MCF 10A (cell line): ENCODE measurements at regions not wholly inside any gene's neighbourhood (a gene's known extent, or its start where the extent isn't known, plus 50 kb on each side); places are given as distances from the start of the nearest gene placed in this dataset.

ENCODE experiments used
- BruUV-seq: library from RNA; stranded (reverse); fragments of 400-500 nt; replicated peaks from 2 replicates; lab custom pipeline; 2021; lab: Mats Ljungman, UMichigan
- CTCF ChIA-PET: fragments of 300-600 bp; sonication (Branson Sonifier 250); formaldehyde crosslinking; extraction: SDS; loops from one replicate; lab custom pipeline; 2021; ENCODE audit warnings: antibody characterized with exemption, inconsistent platforms; lab: Yijun Ruan, JAX
- POLR2A ChIA-PET: fragments of 300-600, 350-650 bp; sonication (Branson Sonifier 250); formaldehyde crosslinking; extraction: SDS; loops from one replicate; lab custom pipeline; 2020; ENCODE audit warnings: antibody characterized with exemption, inconsistent platforms; lab: Yijun Ruan, JAX
- DNase-seq: peaks from one replicate; pipeline ENCODE4 v3.0.0-alpha.2; 2018; ENCODE audit not compliant: unreplicated experiment
- H3K27ac Mint-ChIP-seq: one replicate; pipeline ENCODE4 v1.8.0; 2022; ENCODE audit warnings: mild to moderate bottlenecking, low read depth, mixed read lengths; ENCODE audit not compliant: unreplicated experiment
- H3K27me3 Mint-ChIP-seq: one replicate; pipeline ENCODE4 v1.8.0; 2022; ENCODE audit warnings: mixed read lengths; ENCODE audit not compliant: insufficient read depth, unreplicated experiment
- H3K36me3 Mint-ChIP-seq: one replicate; pipeline ENCODE4 v1.8.0; 2022; ENCODE audit warnings: mild to moderate bottlenecking, moderate library complexity, mixed read lengths; ENCODE audit not compliant: insufficient read depth, unreplicated experiment
- H3K4me1 Mint-ChIP-seq: one replicate; pipeline ENCODE4 v1.8.0; 2022; ENCODE audit warnings: mixed read lengths; ENCODE audit not compliant: insufficient read depth, unreplicated experiment
- H3K4me3 Mint-ChIP-seq: one replicate; pipeline ENCODE4 v1.8.0; 2022; ENCODE audit warnings: mild to moderate bottlenecking, moderate library complexity, mixed read lengths; ENCODE audit not compliant: unreplicated experiment
- H3K9me3 Mint-ChIP-seq: one replicate; pipeline ENCODE4 v1.8.0; 2022; ENCODE audit warnings: mixed read lengths; ENCODE audit not compliant: unreplicated experiment
- intact Hi-C: fragments of 100-400 bp; cut with micrococcal nuclease; formaldehyde crosslinking; loops from 2 replicates; pipeline ENCODE4 v1.14.1; 2022
- TF ChIP-seq, protein P1 (sequence below): fragments of 200-600 bp; IDR thresholded peaks from one replicate; pipeline ENCODE4 v1.8.0; 2022; ENCODE audit warnings: antibody characterized with exemption, mild to moderate bottlenecking; ENCODE audit not compliant: unreplicated experiment

DNA sequence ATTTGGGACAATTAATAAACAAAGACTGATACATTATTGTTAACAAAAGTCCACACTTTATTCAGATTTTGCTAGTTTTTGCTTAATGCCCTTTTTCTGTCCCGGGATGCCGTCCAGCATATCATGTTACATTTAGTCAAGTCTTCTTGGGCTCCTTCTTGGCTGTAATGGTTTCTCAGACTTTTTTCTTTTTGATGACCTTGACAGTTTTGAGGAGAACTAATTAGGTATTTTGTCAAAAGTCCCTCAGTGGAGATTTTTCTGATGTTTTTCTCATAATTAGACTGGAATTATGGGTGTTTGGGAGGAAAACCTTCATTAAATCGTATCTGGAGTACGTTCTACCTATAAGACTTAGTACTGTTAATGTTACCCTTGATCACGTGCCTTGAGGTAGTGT is 177.2 kb downstream of the MCHR2 start:
- no TSS peak for BruUV-seq
- no peak for DNase-seq
- no peak overlapping the region for H3K4me3 Mint-ChIP-seq
- ChIA-PET POLR2A (no interaction called here), CTCF (no interaction called here)
- H3K4me1 Mint-ChIP-seq: no peaks in the 10 kb centered on the region
- H3K27me3 Mint-ChIP-seq: no peaks in the 10 kb centered on the region
- H3K9me3 Mint-ChIP-seq: no peaks in the 10 kb centered on the region
- H3K27ac Mint-ChIP-seq: no peak overlapping the region
- no peaks in the 10 kb centered on the region for H3K36me3 Mint-ChIP-seq
- TF ChIP-seq, protein P1, sequence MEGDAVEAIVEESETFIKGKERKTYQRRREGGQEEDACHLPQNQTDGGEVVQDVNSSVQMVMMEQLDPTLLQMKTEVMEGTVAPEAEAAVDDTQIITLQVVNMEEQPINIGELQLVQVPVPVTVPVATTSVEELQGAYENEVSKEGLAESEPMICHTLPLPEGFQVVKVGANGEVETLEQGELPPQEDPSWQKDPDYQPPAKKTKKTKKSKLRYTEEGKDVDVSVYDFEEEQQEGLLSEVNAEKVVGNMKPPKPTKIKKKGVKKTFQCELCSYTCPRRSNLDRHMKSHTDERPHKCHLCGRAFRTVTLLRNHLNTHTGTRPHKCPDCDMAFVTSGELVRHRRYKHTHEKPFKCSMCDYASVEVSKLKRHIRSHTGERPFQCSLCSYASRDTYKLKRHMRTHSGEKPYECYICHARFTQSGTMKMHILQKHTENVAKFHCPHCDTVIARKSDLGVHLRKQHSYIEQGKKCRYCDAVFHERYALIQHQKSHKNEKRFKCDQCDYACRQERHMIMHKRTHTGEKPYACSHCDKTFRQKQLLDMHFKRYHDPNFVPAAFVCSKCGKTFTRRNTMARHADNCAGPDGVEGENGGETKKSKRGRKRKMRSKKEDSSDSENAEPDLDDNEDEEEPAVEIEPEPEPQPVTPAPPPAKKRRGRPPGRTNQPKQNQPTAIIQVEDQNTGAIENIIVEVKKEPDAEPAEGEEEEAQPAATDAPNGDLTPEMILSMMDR: no peak
- intact Hi-C loops: no loop called here

DNA sequence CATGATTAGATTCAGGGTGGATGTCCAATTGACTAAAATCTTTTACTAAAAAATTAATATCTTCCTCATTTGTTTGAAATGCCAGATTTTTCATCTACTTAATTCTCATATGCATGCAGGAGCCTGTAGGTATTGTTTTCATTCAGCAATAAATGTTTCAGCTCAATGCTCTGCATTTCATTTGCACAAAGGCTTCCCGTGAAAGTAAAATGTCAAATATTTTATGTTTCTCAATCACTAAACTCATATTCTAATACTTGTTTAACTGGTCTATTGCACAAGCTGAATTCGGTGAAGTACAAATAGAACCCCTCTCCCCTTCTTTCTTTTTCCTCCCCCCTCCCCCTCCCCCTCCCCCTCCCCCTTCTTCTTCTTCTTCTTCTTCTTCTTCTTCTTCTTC is 175.9 kb downstream of the MCHR2 start:
- Mint-ChIP-seq H3K4me1 (peaks cover 8% of the 10 kb centered on the region), H3K9me3 (no peaks in the 10 kb centered on the region), H3K27me3 (no peaks in the 10 kb centered on the region), H3K36me3 (no peaks in the 10 kb centered on the region), H3K27ac (no peak overlapping the region), H3K4me3 (no peak overlapping the region)
- ChIA-PET POLR2A (no interaction called here), CTCF (interaction anchor here (0.6 to 1.1 kb wide), 2 partner anchors 23 to 222 kb away, joined by 3 to 4 read pairs; no protein-coding TSS in a partner anchor)
- intact Hi-C loops: no loop called here
- TF ChIP-seq, protein P1: no peak
- no TSS peak for BruUV-seq
- no peak for DNase-seq

DNA sequence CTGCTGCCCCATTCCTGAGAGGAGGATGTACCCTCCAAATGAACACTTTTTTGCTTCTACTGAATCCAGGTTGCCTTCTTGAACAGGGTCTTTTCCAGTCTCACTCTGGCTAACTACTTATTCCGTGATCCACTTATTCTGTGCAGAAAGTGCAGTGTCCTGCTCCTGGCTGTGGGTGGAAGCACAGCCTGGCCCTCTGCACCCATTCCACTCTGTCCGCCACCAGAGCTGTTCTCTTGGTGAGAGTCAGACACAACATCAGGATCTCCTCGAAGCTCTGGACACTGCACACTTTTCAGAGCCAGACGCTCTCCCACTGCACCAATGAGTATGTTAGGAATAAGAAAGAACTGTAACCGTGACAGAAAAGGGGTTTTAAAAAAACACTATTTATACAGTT is 174.2 kb downstream of the MCHR2 start:
- BruUV-seq: no TSS peak
- Mint-ChIP-seq H3K4me3 (no peak overlapping the region), H3K9me3 (no peaks in the 10 kb centered on the region), H3K36me3 (no peaks in the 10 kb centered on the region), H3K27ac (no peak overlapping the region), H3K27me3 (no peaks in the 10 kb centered on the region), H3K4me1 (peaks cover 11% of the 10 kb centered on the region)
- ChIA-PET POLR2A (no interaction called here), CTCF (interaction anchor here (0.7 to 1.0 kb wide), 2 partner anchors 19 to 177 kb away, joined by 3 to 7 read pairs; no protein-coding TSS in a partner anchor)
- TF ChIP-seq, protein P1: no peak
- no peak for DNase-seq
- intact Hi-C loops: no loop called here

DNA sequence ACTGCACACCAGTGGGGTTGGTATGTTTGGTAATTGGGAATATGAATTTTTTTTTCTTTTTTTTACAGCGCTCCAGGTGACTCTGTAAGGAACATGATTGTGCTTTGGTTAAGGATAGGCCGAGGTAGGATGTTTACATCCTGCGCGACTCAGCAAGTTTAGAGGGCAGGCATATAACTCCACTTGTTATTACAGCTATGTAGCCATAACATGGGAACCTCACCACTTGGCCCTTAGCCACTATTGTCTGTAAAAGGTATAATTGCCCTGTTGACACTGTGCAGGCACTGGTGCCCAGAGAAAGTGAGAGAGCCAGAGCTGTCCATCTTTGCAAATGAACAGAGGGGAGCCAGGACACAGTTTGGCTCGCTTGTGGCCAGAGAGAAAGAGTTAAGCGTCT is 172.9 kb downstream of the MCHR2 start:
- intact Hi-C loops: no loop called here
- Mint-ChIP-seq H3K4me3 (no peak overlapping the region), H3K9me3 (no peaks in the 10 kb centered on the region), H3K36me3 (no peaks in the 10 kb centered on the region), H3K4me1 (peaks cover 11% of the 10 kb centered on the region), H3K27ac (no peak overlapping the region), H3K27me3 (no peaks in the 10 kb centered on the region)
- no TSS peak for BruUV-seq
- ChIA-PET CTCF (interaction anchor here (0.7 to 3.7 kb wide), 9 partner anchors 14 to 387 kb away, joined by 3 to 27 read pairs (median 5); no protein-coding TSS in a partner anchor), POLR2A (interaction anchor here (0.9 to 1.1 kb wide), 2 partner anchors 21 to 253 kb away, joined by 3 read pairs; partner anchors contain the start of gene CCNC)
- TF ChIP-seq, protein P1: no peak
- peak; percentile 45 for DNase-seq
